Choroid plexus epithelial cell (primary cell): ENCODE measurements at regions not wholly inside any gene's neighbourhood (a gene's known extent, or its start where the extent isn't known, plus 50 kb on each side); places are given as distances from the start of the nearest gene placed in this dataset.

Experiments used
- DNase-seq: peaks from one replicate; pipeline ENCODE4 v3.0.0-alpha.2; 2010; ENCODE audit warnings: low read depth
- H3K4me3 ChIP-seq: 2 replicates; pipeline ENCODE4 v1.5.1; 2011; ENCODE audit warnings: low read depth, mild to moderate bottlenecking, control low read depth, low read length, moderate library complexity
- CTCF ChIP-seq: conservative IDR thresholded peaks from 2 replicates; pipeline ENCODE4 v1.5.1; 2011; ENCODE audit warnings: low read depth, mild to moderate bottlenecking, control low read depth, inconsistent platforms, low read length, moderate library complexity

- no peak for TF ChIP-seq CTCF
- no peak overlapping the region for H3K4me3 ChIP-seq
- DNase-seq = no peak
These were observed 54.7 kb downstream of the GLUD2 start for GRCh38 chrX:121102101-121102500.

- H3K4me3 ChIP-seq = no peak overlapping the region
- no peak for TF ChIP-seq CTCF
- no peak for DNase-seq
These were observed 56.0 kb downstream of the GLUD2 start for GRCh38 chrX:121103381-121103780.

- TF ChIP-seq CTCF = no peak
- DNase-seq = no peak
- no peak overlapping the region for H3K4me3 ChIP-seq
These were observed 59.2 kb downstream of the GLUD2 start for GRCh38 chrX:121106484-121107235.

- DNase-seq = no peak
- TF ChIP-seq CTCF = no peak
- no peak overlapping the region for H3K4me3 ChIP-seq
These were observed 62.6 kb downstream of the GLUD2 start for GRCh38 chrX:121109986-121110385.

GRCh38 chrX:121110536-121110935 is 63.1 kb downstream of the GLUD2 start:
- TF ChIP-seq CTCF = no peak

GRCh38 chrX:121114691-121115090 is 67.3 kb downstream of the GLUD2 start:
- no peak overlapping the region for H3K4me3 ChIP-seq
- DNase-seq = no peak
- TF ChIP-seq CTCF = no peak

More at GRCh38 chrX:121110536-121110935, 63.1 kb downstream of the GLUD2 start:
- H3K4me3 ChIP-seq = no peak overlapping the region
- no peak for DNase-seq
